Esophagus muscularis mucosa (tissue), 4 donors: ENCODE measurements at regions not wholly inside any gene's neighbourhood (a gene's known extent, or its start where the extent isn't known, plus 50 kb on each side); places are given as distances from the start of the nearest gene placed in this dataset.

ENCODE experiments used
- DNase-seq: peaks from one replicate; pipeline ENCODE4 v3.0.0-alpha.2; 2017; ENCODE audit errors: extremely low spot score
- H3K27ac ChIP-seq, 4 donors: fragments of 200-600 bp; sonication (generic); replicated peaks in 1 of 4; 1 replicate in 3 of 4; 2 replicates in 1 of 4; pipeline ENCODE4 v1.5.1; 2016 to 2019; ENCODE audit warnings: mild to moderate bottlenecking in 1 of 4
- H3K27me3 ChIP-seq, 4 donors: fragments of 200-600 bp; sonication (generic); one replicate each; pipeline versions ENCODE4 v1.5.1 to v1.6.0; 2016 to 2019
- H3K36me3 ChIP-seq, 4 donors: fragments of 200-600 bp; sonication (generic); one replicate each; pipeline ENCODE4 v1.5.1; 2016 to 2019
- H3K4me1 ChIP-seq, 4 donors: fragments of 200-600 bp; sonication (generic); one replicate each; pipeline ENCODE4 v1.5.1; 2016 to 2019
- H3K4me3 ChIP-seq, 4 donors: fragments of 200-600 bp; sonication (generic); 1 replicate in 2 of 4; 2 replicates in 2 of 4; pipeline ENCODE4 v1.5.1; 2016 to 2019; ENCODE audit warnings: mild to moderate bottlenecking in 4 of 4, moderate library complexity in 1 of 4
- H3K9me3 ChIP-seq, 4 donors: fragments of 200-600 bp; sonication (generic); 1 replicate in 3 of 4; 2 replicates in 1 of 4; pipeline ENCODE4 v1.5.1; 2016 to 2019
- CTCF ChIP-seq, 3 experiments: fragments of 200-600 bp in 2 of 3; fragments of 450-650 bp in 1 of 3; sonication (generic) in 2 of 3; IDR thresholded peaks; one replicate each; pipeline ENCODE4 v1.5.1; 2017 to 2019; ENCODE audit warnings: antibody characterized with exemption in 3 of 3, mild to moderate bottlenecking in 2 of 3, moderate library complexity in 1 of 3
- EP300 ChIP-seq: sonication (generic); formaldehyde crosslinking; IDR thresholded peaks from one replicate; pipeline ENCODE4 v1.6.1; 2017; ENCODE audit warnings: antibody characterized with exemption
- POLR2A ChIP-seq: fragments of 450-650 bp; IDR thresholded peaks from one replicate; pipeline ENCODE4 v1.6.1; 2017; ENCODE audit warnings: antibody characterized with exemption, moderate library complexity, mild to moderate bottlenecking, low read depth
- POLR2AphosphoS5 ChIP-seq, 2 donors: sonication (generic); formaldehyde crosslinking; IDR thresholded peaks; one replicate each; pipeline ENCODE4 v1.6.1; 2017; ENCODE audit warnings: antibody characterized with exemption in 2 of 2
- WGBS: methylation state at CpG from one replicate; pipeline ENCODE4 v1.1.5; 2018; 5-methylcytosine and 5-hydroxymethylcytosine counted together
- intact Hi-C: fragments of 100-400 bp; cut with DNase I; formaldehyde crosslinking; loops from one replicate; pipeline ENCODE4 v1.15.1; 2023

- 64% methylated on average over 2 of the region's 2 CpGs for WGBS
- TF ChIP-seq POLR2A (no peak), EP300 (no peak), POLR2AphosphoS5 (IDR thresholded peaks at IDR 0.05) (no peak), CTCF (IDR thresholded peaks at IDR 0.05) (no peak)
- Histone ChIP-seq H3K9me3 (no peaks in the 10 kb centered on the region), H3K27ac (no peak overlapping the region), H3K4me1 (no peaks in the 10 kb centered on the region), H3K36me3 (no peaks in the 10 kb centered on the region), H3K4me3 (no peak overlapping the region), H3K27me3 (no peaks in the 10 kb centered on the region)
- no peak for DNase-seq
- intact Hi-C loops = no loop called here
Observed at GRCh38 chr12:89960011-89960507, 251.4 kb upstream of the ATP2B1 start.

GRCh38 chr12:89959179-89959578 is 250.5 kb upstream of the ATP2B1 start:
- Histone ChIP-seq H3K4me1 (no peaks in the 10 kb centered on the region), H3K4me3 (no peak overlapping the region), H3K9me3 (no peaks in the 10 kb centered on the region), H3K27ac (no peak overlapping the region), H3K27me3 (no peaks in the 10 kb centered on the region), H3K36me3 (no peaks in the 10 kb centered on the region)
- intact Hi-C loops = no loop called here
- DNase-seq = no peak
- WGBS = 91% methylated on average over 1 of the region's 1 CpG
- TF ChIP-seq POLR2A = no peak

- H3K4me1 ChIP-seq = peaks cover 0 to 23% (median 19%) of the 10 kb centered on the region in 4 donors
- TF ChIP-seq POLR2AphosphoS5 (IDR thresholded peaks at IDR 0.05) (no peak), CTCF (IDR thresholded peaks at IDR 0.05) (no peak), EP300 (no peak), POLR2A (no peak)
- no peak overlapping the region for H3K4me3 ChIP-seq
- intact Hi-C loops = no loop called here
- DNase-seq = no peak
- no peaks in the 10 kb centered on the region for H3K9me3 ChIP-seq
- no peaks in the 10 kb centered on the region for H3K36me3 ChIP-seq
- WGBS = 96% methylated on average over 3 of the region's 3 CpGs
- H3K27ac ChIP-seq = no peak overlapping the region
- no peaks in the 10 kb centered on the region for H3K27me3 ChIP-seq
Observed at GRCh38 chr12:89954259-89954658, 245.6 kb upstream of the ATP2B1 start.

- Histone ChIP-seq H3K4me3 (no peak overlapping the region), H3K36me3 (no peaks in the 10 kb centered on the region), H3K4me1 (peaks cover 9 to 45% (median 40%) of the 10 kb centered on the region in 4 donors), H3K27me3 (no peaks in the 10 kb centered on the region), H3K27ac (no peak overlapping the region), H3K9me3 (no peaks in the 10 kb centered on the region)
- 96% methylated on average over 2 of the region's 2 CpGs for WGBS
- DNase-seq = no peak
- TF ChIP-seq CTCF (IDR thresholded peaks at IDR 0.05) = no peak
- TF ChIP-seq POLR2A = no peak
- no peak for TF ChIP-seq EP300
- TF ChIP-seq POLR2AphosphoS5 (IDR thresholded peaks at IDR 0.05) = no peak
- intact Hi-C loops = no loop called here
Observed at GRCh38 chr12:89951694-89952060, 243.0 kb upstream of the ATP2B1 start.

GRCh38 chr12:89951050-89951693 is 242.5 kb upstream of the ATP2B1 start:
- Histone ChIP-seq H3K27me3 (no peaks in the 10 kb centered on the region), H3K9me3 (no peaks in the 10 kb centered on the region), H3K4me3 (no peak overlapping the region), H3K27ac (no peak overlapping the region), H3K36me3 (no peaks in the 10 kb centered on the region), H3K4me1 (peaks cover 9 to 45% (median 40%) of the 10 kb centered on the region in 4 donors)
- DNase-seq = no peak
- intact Hi-C loops = no loop called here
- WGBS = 68% methylated on average over 2 of the region's 2 CpGs
- TF ChIP-seq POLR2A = no peak
- no peak for TF ChIP-seq EP300
- no peak for TF ChIP-seq POLR2AphosphoS5 (IDR thresholded peaks at IDR 0.05)
- TF ChIP-seq CTCF (IDR thresholded peaks at IDR 0.05) = no peak
